ENCODE measurements at regions not wholly inside any gene's neighbourhood (a gene's known extent, or its start where the extent isn't known, plus 50 kb on each side); places are given as distances from the start of the nearest gene placed in this dataset.

DNA sequence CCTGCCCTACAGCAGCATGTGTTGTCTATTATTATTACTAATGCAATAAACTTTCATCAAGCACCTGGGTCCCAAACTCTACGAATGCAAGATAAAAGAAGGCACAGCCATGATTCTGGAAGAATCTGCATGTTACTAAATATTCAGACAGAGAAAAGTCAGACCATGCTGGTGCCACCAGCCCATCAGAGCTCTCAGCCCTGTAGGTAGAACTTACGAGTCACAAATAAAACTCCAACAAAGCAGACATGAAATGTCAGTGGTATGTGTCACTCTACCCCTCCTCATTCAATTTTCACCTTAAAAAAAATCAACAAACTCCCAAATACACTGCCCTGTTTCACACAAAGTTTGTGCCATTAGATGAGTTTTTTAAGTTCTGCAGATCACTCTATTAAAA is 62.4 kb upstream of the TIAM1 start:
- no peak for DNase-seq

DNA sequence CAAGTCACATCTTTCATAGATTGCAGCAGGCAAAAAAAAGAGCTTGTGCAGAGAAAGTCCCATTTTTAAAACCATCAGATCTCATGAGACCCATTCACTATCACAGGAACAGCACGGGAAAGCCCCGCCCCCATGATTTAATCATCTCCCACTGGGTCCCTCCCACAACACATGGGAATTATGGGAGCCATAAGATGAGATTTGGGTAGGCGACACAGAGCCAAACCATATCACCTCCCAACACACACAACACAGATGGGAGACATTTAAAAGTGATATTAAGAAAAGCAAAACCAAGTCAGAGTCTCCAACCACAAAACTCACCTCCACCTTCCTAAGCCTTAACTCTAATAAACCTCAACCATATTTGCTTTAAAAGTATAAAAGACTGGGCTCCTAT is 61.5 kb upstream of the TIAM1 start:
- no peak for DNase-seq

DNA sequence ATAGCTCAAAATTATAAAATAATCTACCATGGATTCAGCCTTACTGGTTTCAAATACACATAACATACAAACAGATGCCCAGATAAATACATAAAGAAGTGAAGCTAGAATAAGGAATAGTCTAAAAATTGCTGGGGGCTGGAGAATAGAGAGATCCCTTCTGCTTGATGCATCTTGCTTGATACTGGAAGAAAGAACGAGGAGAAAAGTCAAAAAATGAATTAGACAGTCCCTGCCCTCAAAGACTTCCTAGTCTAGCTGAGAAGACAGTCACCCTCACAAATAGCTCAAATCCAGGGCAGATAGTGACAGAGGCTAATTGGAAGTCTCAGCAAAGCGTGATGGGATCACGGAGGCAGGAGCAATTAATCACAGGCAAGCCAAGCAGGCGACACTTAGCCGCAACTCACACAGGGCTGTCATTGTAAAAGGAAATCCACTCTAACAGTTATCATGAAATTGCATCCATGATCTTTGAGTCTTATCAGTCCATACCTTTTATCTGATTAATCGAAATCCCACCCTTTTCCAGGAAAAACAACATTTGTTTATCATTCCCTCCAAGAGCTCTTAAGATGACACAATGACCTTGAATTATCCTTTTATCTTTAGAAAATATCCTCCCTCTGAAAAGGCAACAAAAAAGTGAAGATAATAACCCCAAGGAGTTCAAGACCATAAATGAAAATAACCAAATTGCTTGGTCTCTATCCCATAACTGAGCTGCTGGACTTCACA is 59.7 kb upstream of the TIAM1 start:
- no peak for DNase-seq

DNA sequence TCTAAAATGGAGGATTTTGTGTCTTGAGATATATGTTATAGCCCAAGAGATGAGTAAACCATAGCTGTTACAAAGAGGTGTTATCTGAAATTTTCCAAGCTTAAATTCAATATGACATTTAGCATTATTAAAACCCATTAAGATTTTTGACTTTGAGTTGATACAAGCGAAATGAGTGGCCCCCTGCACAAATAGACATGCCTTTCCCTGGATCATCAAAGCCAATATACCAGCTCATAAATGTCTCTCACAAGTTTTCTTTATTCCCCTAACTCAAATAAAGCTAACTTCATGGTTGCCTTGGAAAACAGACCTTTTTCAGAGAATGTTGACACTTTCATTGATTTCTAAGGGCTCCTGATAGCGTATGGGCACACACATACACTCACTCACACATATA is 55.5 kb upstream of the TIAM1 start:
- DNase-seq = no peak

DNA sequence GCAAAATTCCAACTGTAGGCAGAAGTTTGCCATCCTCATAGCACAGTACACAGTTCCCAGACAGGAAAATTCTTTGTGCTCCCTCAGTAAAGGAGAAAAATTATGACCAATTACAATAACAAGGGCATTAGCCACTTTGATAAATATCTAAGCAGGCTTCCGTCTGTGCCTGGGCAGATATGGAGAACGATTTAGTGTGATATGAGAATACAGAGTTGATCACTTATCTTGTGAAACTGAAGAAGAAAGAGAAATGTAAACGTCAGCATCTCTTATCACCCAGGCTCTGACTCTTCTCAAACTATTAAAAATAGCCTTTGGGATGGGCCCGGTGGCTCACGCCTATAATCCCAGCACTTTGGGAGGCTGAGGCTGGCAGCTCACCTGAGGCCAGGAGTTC is 54.5 kb upstream of the TIAM1 start:
- peak; percentile 12 for DNase-seq

DNA sequence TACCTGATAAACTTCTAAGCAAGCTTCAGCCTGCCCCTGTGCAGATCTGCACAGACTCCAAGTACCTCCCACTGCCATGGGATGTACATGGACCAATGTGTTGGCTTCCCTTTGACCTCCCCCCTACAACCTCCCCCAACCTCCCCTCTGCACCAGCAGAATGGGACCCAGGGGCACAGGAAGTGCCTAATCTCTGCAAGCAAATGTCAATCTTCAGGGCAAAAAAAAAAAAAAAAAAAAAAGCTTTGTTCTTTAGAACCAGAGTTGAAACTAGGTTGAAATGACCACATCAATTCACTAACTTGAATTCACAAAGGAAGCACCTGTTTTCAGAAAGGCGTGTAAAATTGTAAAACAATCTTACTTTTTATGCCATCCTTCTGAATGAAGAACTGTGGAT is 53.9 kb upstream of the TIAM1 start:
- DNase-seq = no peak

DNA sequence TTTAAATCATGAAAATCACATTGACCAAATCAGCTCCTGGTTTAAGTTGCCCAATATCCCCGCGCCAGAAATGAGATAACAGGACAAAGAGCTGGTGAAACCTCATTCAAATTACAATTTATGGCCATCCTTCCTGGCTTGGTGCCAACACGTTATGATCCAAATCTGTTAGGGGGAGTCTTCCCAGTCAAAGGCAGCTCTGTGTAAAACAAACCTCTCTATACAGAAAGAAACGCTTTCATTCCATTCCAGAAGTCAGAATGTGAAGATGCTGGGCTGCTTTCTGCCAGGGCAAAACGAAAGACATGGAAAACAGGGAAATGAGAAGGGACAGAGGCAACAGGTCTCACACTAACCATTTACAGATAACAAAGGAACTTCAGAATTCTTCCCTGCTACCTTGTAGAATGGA is 53.5 kb upstream of the TIAM1 start:
- peak; percentile 30 for DNase-seq

DNA sequence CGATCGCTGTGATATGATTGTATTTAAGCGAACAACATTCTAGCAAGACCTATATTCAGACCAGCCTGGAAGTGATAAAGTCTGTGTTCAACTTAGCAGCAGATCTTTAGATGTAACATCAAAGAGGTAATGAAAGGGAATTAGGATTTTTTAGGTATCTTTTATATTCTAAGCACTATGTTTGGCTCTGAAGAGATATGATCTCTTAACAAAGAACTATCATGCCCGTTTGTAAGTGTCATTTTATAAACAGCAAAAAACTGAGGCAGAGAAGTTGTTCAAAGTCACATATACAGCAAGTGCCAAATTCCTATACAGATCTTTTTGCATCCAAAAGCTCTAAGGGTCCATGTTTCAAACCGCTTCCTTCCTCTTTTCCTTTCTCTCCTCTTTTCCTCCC is 53.0 kb upstream of the TIAM1 start:
- DNase-seq = no peak

DNA sequence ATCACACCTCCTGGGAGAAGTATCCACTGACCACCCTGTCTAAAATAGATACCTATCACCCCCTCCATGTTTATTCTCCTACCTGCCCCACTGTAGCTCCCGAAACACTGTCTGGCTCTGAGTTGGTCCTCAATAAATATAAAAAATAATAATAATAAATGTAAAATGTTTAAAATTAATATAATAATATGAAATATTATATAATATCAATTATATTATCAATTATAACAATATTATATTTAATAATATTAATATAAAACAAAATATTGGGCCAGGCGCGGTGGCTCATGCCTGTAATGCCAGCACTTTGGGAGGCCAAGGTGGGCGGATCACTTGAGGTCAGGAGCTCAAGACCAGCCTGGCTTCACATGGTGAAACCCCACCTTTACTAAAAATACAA is 52.3 kb upstream of the TIAM1 start:
- no peak for DNase-seq

DNA sequence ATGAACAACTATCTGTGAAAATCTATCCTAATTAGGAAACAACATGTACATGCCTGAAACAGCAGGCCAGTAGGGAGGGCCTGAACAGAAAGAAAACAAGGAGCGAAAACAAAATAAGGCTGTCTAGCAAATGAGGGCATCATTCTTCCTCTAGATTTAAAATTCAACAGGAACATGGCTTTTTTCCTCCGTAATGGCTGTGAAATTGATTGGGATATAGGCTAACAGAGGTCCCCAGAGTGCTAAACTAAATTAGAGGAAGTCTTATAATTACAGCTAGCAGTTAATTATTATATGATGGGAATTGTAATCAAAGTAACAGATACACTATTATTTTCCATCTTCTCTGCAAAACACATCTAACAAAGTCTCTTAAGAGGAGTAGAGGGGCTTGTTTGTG is 51.7 kb upstream of the TIAM1 start:
- no peak for DNase-seq

DNA sequence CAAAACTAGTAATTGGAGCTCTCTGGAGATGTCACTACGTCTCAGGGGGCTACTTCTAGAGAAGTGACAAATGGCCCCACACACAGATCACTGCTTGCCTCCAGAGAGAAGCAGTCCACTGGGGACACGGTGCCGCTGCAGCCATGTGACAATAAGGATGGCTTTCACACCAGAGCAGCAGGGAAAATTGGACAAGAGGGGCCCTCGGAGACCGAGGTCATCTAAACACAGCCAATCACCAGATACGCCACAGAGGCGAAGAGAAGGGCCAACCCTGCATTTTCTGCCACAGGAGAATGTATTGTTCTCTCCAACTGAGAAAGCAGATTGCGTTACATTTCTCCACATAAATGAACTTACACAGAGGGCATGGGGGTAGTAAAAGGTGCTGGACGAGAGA is 51.2 kb upstream of the TIAM1 start:
- DNase-seq = no peak

DNA sequence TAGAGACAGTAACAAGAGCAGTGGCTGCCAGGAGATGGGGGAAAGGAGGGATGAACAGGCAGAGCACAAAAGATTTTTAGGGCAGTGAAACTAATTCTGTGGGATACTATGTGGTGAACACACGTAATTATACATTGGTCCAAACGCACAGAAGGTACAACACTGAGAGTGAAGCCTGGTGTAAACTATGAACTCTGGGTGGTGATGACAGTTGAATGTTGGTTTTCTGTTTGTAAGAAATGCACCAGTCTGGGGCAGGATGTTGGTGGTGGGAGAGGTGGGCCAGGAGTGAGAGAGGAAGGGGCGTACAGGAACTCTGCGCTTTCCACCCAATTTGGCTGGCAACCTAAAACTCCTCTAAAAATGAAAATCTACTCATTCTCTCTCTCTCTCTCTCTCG is 50.2 kb upstream of the TIAM1 start:
- no peak for DNase-seq
